CD4-positive, alpha-beta T cell treated with Interleukin-15 for 1 hour (primary cell): ENCODE measurements at regions not wholly inside any gene's neighbourhood (a gene's known extent, or its start where the extent isn't known, plus 50 kb on each side); places are given as distances from the start of the nearest gene placed in this dataset.
A peak's percentile ranks its signal among the peaks of the same experiment; 100 is the strongest.

Experiments used
- DNase-seq: peaks from one replicate; pipeline ENCODE4 v3.0.0-alpha.2; 2020

DNA sequence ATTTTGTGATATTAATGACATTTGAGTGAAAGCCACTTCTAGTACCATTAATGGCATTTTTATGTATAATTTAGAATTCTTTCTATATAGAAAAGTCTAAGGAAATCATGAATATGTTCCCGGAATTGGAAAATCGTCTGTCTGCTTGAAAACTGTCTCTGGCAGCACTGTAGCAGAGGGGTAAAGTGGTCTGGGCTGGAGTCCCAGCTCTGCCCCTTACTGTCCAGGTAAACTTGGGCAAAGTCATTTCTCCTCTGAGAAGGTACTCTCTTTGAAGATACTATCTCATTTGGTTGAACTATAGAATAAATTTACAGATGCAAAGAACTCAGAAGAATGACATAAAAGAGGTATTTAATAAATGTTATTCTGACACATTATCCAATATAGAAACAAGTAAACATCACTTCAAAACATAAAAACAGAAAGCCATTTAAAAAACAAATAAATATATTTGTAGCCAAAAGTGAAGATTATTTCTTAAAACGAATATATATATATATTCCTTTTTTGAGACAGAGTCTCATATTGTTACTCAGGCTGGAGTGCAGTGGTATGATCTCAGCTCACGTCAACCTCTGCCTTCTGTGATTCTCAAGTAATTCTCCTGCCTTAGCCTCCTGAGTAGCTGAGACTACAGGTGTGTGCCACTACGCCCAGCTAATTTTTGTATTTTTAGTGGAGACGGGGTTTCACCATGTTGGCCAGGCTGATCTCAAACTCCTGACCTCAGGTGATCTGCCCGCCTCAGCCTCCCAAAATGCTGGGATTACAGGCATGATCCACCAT is 149.8 kb upstream of the ITGA4 start:
- peak; percentile 32 for DNase-seq

GRCh38 chr2:181308766-181309515 is 148.2 kb upstream of the ITGA4 start:
- no peak for DNase-seq

- no peak for DNase-seq
Measured at GRCh38 chr2:181309586-181309985, 147.6 kb upstream of the ITGA4 start.

- no peak for DNase-seq
Measured at GRCh38 chr2:181310967-181311366, 146.2 kb upstream of the ITGA4 start.

DNA sequence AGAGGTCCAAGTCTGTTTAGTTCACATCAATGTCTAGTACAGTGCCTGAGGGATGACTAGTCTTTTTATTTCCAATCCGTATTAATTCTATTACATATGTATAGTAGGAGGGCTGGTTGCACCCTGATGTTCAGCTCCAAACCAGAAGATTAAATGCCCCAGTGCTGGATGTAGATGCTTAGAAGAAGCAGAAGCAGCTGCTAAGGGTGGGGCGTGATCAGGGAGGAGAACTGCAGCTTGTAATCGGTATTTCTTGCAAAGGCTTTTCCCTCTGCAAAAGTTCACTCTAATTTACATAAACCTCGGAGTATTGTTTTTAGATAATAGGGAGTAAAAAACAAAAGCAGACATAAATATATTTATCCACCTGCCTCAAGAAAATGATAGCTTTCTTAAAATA is 145.3 kb upstream of the ITGA4 start:
- peak; percentile 62 for DNase-seq

DNA sequence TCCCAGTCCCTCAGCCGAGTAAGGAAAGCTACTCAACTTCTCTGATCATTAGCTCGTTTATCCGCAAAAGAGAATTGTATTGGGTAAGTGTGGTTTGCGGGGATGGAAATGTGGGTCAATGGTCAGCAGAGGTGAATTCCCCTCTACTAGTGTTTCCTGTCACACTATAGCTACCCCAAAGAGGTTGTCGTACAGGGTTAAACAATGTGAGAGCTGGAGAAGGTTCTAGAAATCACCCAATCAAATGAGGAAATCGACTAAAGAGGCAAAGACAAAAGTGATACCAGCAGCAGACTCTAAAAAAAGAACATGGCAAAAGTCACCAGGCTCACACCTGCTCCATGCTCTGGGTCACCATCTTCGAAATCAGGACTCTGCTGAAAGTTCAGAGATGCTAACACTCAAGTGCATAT is 144.7 kb upstream of the ITGA4 start:
- DNase-seq = peak; percentile 60

DNA sequence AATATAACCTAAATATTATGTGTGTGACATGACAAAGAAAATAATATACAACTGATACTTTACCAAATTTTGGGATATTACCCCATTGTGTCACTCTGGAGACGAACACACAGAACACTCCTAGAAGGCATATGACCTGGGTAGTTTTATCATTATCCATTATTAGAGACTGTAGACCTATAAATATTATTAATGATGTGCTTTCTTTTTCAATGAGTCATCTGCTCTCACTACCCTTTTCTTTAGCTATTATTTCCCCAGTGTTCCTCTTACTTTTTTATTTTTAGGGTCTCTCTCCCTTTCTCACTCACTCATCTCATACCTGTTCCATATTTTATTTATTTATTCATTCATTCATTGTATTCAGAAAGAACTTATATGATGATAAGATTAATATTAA is 143.3 kb upstream of the ITGA4 start:
- no peak for DNase-seq

- DNase-seq = no peak
Measured at GRCh38 chr2:181314551-181314950, 142.6 kb upstream of the ITGA4 start.

DNA sequence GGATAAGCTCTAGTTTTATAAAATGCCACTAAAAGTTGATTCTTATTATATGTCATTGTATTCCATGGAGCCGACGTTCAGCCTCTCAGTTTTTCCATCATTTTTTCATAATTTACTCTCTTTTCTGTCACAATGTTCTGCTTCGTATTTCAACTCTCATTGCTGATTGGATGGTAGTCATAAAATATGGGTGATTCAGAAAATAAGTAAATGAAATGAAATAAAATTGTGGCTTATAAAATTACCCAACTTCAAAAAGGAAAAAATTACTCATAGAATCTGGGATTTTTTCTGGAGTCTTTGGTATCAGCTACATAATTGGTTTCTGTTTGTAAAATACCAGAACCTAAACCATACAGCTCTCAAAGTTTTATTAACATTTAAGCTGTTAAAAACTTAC is 139.7 kb upstream of the ITGA4 start:
- no peak for DNase-seq

GRCh38 chr2:181318504-181319280 is 138.5 kb upstream of the ITGA4 start:
- no peak for DNase-seq

- no peak for DNase-seq
Measured at GRCh38 chr2:181319286-181319685, 137.9 kb upstream of the ITGA4 start.

DNA sequence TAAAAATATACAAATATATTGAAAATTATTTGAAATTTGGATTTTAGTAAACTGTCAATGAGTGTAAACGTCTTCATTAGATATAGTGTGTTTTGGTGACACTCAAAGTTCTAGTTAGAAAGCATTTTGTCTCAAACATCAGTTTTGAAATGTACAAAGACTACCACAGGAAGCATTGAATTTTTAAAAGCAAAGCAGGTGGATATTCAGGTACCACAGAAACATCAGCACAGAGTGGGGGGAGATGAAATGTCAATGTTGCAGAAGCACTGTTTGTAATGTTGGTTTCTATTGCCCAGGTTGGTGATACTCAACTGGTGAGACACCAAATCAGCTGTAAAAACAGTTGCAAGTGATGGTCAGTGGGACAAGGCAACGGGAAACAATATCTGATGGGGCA is 136.5 kb upstream of the ITGA4 start:
- no peak for DNase-seq

DNA sequence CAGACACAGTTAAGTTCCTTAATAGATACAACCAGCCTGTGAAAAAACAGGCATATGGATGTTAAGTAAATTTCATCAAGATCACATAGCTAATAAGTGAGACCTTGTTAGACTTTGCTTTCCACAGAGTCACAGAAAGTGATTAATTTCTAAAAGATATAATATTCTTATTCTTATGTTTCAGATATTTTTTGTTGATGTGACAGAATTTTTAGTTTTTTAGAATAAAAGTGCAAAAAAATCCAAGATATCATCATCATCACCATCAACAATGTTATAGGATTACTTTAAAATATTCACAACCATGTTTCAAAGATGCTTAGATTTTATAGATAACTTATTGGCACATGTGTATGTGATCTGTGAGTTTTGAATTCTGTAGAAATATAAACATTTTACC is 132.3 kb upstream of the ITGA4 start:
- DNase-seq = no peak

GRCh38 chr2:181326661-181327060 is 130.5 kb upstream of the ITGA4 start:
- DNase-seq = no peak

GRCh38 chr2:181330286-181330685 is 126.9 kb upstream of the ITGA4 start:
- no peak for DNase-seq

DNA sequence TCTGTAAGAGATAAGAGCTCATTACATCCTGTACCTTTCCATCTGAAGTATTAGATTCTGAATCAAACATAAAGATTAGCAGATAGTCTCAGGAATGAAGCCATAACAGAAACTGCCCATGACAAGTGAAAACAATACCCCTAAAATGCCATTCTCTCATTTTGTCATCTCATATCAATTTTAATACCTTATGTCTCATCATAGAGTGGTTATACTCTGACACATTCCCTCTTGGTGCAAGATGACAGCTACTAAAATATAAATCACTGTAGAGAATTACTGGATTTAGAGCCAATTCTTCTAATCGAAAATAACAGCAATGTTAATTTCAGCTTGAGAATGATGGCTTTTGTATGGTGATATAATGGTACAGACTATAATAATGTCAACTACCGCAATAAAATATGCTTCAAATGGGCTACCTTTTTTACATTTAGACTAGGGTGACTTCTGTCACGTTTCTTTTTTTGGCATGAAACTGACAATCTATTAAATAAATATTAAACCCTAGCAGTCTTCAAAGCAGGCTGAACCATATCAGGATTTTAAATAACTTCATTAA is 125.1 kb upstream of the ITGA4 start:
- no peak for DNase-seq

- DNase-seq = no peak
Measured at GRCh38 chr2:181334158-181334826, 122.9 kb upstream of the ITGA4 start.

- DNase-seq = no peak
Measured at GRCh38 chr2:181340891-181341290, 116.3 kb upstream of the ITGA4 start.

GRCh38 chr2:181341855-181342600 is 115.2 kb upstream of the ITGA4 start:
- no peak for DNase-seq

DNA sequence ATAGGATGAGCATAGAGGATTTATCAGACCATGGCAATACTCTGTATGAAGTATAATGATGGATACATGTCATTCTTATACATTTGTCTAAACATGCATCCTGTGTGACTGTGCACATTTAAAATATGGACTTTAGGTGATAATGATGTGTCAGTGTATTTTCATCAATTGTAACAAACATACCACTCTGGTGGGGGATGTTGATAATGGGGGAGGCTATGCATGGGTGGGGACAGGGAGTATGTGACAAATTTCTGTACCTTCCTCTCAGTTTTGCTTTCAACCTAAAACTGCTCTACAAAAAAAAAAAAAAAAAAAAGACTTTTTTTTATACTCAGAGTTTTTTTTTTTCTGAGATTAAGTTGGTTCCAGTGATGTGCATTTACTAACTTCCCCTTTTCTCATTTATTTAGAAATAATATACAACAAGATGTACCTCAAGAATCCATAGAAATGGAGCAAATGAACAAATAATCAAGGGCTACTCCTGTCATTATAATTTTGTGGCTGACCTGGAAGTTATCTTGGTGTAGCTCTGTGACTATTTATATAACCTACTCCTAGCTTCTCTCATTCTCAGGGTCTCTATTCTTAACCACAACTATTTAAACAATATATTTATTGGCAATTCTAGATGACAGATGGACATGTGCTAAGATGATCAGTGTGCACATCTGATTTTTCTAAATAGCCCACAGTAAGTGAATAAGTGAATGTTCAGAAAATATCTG is 108.9 kb upstream of the ITGA4 start:
- no peak for DNase-seq

DNA sequence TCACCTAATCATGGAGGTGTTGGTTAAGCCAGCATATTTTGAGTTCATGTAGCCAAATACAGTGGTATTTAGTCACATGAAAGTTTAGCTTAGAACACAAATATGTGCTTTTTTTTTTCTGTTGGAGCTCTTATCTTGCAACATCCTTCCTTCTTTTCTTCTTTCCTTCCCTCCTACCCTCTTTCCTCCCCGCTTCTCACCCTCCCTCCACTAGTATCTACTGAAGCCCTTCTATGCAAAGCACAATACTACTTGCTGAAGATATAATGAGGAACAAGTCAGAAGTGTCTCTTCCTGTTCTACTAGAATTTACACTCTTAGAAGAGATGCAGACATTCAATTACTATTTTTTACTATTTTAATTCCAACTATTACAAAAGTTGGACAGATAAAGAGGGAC is 105.0 kb upstream of the ITGA4 start:
- no peak for DNase-seq
